Stimulated activated CD4-positive, alpha-beta T cell treated with anti-CD3 and anti-CD28 coated beads, Interleukin-4, amount 100 ng/mL, for 1 hour (primary cell): ENCODE measurements at regions not wholly inside any gene's neighbourhood (a gene's known extent, or its start where the extent isn't known, plus 50 kb on each side); places are given as distances from the start of the nearest gene placed in this dataset.

ENCODE experiments used
- DNase-seq: peaks from one replicate; pipeline ENCODE4 v3.0.0-alpha.2; 2020

- DNase-seq, result no peak
Measured at GRCh38 chr7:17485904-17486303, 187.5 kb downstream of the AHR start.

- no peak for DNase-seq
Measured at GRCh38 chr7:17486835-17487234, 188.4 kb downstream of the AHR start.

GRCh38 chr7:17487343-17487742 lies 188.9 kb downstream of the AHR start:
- DNase-seq, result no peak

DNA sequence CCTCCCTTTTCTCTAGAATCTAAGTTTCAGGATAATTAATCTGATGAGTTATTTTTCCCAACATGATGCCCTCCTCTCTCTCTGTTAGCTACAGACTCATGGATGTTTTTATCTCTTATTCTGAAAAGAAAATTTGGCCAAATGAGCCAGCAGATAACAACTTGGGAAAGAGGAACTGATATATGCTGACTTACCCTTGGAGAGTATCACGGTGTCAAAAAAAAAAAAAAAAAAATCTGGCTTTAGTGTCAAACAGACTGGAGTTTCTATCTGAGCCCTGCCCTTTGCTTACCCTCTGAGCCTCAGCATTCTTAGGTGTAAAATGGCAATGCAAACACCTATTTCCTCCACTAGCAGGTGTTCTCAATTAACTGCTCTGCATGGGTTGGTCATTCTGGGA lies 190.4 kb downstream of the AHR start:
- no peak for DNase-seq

GRCh38 chr7:17489961-17490360 lies 191.5 kb downstream of the AHR start:
- no peak for DNase-seq

DNA sequence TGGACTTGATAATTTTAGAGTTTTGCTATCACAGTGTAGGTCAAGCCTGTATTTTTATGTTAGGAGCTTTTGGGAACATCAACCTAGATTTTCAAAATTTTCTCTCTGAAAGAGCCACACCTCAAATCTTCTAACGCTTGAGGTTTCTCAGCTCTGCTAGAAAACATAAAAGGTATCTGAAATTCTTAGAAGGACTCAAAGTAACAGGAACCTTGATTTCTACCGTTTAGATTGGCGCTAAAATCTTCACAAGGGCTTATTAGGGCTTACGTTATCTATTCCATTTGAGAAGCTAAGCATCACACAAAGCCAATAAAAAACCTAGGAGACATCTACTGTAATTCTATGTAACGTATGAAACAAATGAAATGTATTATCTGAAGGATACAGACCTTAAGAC lies 192.4 kb downstream of the AHR start:
- no peak for DNase-seq

DNA sequence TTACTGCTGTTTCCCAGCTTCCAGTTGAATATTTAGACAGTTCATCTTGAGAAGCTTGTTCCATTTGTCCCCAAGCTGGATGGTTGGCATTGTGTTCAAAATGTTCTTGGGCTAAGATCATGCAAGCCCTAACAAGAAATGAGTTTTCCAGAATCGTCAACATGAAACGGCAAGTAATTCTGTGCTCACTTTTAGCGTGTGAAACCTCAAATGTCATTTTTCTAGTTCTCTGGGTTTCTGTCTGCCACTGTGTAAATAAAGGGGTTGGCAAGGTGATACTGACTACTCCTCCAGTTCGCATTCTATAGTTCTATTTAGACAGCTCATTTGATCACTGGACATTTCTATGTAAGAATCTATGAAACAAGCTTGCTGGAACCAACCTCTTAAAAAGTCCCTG lies 194.0 kb downstream of the AHR start:
- DNase-seq, result no peak

DNA sequence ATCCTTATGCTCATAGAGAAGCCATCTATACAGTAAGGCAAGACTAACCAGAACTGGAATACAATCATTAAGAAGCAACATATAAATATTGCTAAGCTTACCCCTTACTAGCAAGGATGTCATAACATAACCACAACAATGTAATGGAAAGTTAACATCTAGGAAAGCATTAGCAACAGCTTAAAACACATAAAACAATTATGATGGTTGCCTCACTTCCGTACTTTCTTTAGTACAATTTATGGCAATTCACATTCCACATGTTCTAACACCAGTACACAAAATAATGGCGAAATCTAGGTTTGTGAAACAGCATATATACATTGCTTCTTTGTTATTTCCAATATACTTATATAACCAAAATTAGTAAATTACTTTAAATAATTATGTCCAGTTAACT lies 195.0 kb downstream of the AHR start:
- no peak for DNase-seq

DNA sequence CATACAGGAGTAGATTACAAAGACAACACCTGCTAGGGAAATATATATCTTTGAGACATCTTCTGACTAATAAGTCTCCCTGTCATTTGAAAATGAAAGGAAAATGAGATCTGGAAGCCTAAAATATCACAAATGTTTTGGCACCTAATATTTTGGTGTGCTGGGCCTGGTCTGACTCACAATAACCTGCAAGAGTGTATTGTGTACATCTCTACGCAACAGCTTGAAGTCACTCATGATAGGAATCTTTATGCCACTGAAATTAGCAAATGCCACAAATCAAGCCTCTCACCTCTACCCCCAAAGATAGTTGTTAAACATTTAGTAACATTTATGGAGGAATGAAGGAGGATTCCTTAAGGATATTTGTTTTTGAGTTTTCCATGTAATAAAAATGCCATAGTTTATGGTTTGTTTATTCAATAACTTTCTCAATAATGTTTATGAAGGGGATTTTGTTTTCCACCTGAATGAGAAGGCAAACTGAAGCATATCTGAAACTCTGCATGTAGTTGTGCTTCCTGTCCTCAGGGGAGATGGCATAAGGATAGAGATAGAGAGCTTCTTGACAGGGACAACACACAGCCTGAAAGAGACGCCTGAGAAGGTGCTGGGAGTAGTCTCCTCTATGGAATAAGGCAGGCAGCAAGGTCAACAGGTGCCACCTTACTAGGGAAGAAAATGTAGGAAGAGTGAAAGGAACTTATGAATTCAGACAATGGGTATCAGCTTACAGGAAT lies 197.4 kb downstream of the AHR start:
- DNase-seq, result no peak

DNA sequence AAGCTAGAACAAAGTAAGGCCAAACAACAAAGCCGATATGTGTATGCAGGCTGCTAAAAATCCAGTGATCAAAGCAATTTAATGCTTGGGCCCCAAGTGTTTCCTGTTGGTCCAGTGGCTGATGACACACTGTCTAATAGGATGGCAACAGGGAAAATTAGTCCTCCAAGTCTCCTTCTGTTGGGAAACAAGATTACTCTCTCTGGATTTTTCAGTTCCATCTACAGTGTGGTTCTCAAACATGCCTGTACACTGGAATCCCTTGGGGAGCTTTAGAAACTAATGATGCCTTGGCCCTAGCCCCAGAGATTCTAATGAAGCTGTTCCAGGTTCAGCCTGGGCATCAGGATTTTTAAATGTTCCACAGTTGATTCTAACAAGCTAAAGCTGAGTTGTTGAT lies 198.7 kb downstream of the AHR start:
- DNase-seq, result no peak

- no peak for DNase-seq
Measured at GRCh38 chr7:17497549-17498167, 199.2 kb downstream of the AHR start.

GRCh38 chr7:17498230-17498629 lies 199.8 kb downstream of the AHR start:
- no peak for DNase-seq

DNA sequence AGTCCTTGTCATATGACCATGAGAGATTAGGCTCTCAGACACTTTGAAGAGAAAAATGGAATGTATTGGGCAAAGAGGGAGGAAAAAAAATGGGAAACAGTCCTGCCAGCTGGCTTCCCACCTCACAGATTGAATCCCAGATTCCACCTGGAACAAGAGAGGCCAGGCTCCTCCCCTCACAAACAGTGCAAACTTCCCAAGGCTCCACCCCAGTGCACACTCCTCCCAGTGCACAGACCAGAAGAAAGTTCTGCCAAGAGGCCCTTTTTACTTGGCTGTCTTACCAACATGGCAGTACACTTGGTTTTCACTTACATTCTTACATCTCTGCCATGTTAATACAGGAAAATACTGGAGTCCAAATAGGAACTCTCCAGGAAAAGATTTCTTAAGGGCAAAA lies 202.3 kb downstream of the AHR start:
- DNase-seq, result no peak

GRCh38 chr7:17501441-17502212 lies 203.2 kb downstream of the AHR start:
- DNase-seq, result no peak

DNA sequence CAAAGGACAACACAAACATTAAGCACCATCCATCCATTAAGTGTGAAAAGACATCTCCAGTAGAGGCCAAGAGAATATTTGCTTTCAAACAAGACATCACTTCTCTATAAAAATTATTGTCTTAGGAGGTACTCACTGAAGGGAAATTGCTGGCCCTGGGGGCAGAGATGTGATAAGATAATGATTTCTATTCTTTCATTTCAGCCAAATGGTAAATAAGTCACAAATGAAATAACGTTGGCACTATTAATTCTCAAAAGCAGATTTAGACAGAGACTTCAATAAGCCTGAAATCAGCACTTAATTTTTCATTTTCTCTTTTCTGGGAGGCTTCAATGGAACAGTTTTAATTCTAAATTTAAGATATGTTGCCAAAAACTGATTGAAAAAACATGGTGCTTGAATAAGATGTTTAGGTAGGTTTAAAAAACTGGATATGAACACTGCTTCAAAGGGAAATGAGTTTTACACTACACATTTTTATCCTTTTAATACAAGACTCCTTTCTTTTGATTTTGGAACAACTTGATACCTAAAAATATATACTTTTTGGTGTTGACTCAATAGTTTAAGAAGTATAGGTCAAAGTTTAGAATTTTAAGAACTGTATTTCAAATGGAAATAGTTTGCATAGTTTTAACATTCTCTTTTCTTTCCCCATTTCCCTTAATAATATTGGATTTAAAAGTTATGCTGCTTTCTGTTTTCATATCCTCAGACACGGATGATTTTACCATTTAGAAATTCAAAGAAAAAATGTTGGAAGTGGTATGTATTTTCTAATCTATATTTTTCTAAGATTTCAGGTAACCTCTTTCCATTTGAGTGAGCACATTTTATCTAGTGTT lies 204.0 kb downstream of the AHR start:
- DNase-seq, result no peak

DNA sequence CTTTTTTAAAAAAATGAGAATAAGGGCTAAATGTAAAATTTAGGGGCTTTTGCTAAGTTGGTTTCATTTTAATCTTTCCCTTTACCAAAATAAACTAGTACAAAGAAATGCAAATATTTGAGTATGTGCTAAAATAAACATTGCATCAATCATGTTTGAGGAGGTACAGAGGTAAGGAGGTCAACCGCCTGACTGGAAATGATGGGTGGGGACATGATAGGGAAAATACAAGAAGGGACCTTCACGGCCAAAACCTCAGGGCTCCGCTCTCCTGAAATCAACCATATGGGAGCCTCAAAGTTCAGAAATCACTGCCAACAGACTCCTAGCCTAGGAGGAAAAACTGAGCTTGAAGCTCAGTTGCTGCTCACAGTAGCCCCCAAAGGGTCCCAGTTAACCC lies 207.6 kb downstream of the AHR start:
- no peak for DNase-seq

- no peak for DNase-seq
Measured at GRCh38 chr7:17506596-17506995, 208.1 kb downstream of the AHR start.

GRCh38 chr7:17507717-17508116 lies 209.3 kb downstream of the AHR start:
- no peak for DNase-seq

DNA sequence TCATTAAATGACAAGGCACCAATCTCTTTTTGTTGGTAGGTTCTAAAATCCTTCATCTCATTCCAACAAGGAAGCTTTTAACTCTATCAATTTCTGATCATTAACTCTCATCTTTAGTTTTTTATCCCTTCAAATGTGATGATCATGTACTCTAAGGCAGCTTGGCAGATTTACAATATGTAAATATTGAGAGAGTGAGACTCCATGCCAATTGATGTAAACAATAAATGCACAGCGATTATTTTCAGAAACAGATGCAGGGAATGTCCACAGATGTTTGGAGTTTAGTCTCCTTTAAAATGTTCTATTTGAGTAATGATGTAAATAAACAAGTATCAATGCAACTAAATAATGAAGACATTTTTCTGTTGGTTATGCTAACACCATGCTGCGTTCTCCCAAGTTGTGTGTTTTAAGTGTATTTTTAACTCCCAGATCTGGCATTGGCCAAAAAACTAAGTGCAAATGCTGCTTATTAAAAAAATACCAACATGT lies 213.8 kb downstream of the AHR start:
- no peak for DNase-seq

DNA sequence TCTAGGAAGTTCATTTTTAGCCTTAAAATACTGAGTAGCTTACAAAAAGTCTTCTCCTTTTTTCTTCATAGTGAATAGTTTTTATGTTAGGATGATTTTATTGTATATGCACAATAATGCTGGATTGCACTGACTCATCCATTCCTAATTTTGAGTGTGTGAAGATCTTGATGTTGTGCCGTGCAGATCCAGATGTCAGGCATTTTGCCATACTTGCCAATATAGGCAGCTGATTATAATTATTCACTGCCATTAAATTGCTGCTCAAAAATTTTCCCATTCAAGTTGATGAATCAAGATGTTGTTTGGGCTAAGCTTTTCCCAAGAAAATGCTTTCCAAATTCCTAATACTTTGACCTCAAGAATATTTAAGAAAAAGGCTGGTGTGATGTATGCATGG lies 218.3 kb downstream of the AHR start:
- no peak for DNase-seq

DNA sequence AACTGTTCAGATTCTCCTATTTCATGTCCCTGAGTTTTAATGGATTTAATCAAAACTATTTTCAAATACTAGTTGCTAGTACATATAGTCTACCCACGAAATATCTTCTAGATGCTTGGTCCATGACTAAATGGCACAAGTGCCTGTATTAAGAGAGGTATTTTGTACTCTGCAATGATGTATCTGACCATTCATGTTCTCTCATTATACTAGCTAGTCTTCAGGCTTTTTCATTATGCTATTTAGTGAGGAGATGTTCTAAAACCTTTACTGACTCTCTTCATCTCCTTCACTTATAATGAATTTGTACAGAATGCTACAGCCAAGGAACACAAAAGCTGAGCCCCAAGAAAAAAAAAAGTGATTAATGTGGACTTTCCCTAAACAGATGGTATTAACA lies 222.5 kb downstream of the AHR start:
- no peak for DNase-seq

GRCh38 chr7:17521437-17521836 lies 223.0 kb downstream of the AHR start:
- no peak for DNase-seq
